ENCODE measurements at regions not wholly inside any gene's neighbourhood (a gene's known extent, or its start where the extent isn't known, plus 50 kb on each side); places are given as distances from the start of the nearest gene placed in this dataset.

GRCh38 chr11:10938650-10939387, 81.0 kb upstream of the ZBED5 start:
- Histone ChIP-seq H2AFZ (no peak overlapping the region), H3F3A (ENCODE audit: insufficient read depth) (peaks cover 6% of the 10 kb centered on the region), H3K9ac (no peak overlapping the region), H3K4me2 (ENCODE audit: unreplicated experiment) (no peak overlapping the region), H4K20me1 (ENCODE audit: insufficient read depth) (no peaks in the 10 kb centered on the region), H3K27ac (no peak overlapping the region), H3K79me2 (ENCODE audit: insufficient read depth) (no peaks in the 10 kb centered on the region), H3K27me3 (replicated peaks; ENCODE audit: insufficient read depth) (no peaks in the 10 kb centered on the region), H3K36me3 (ENCODE audit: low read depth) (no peaks in the 10 kb centered on the region), H3K4me3 (no peak overlapping the region), H3K4me1 (ENCODE audit: insufficient read depth) (peaks cover 23% of the 10 kb centered on the region), H3K9me2 (ENCODE audit: insufficient read depth) (no peaks in the 10 kb centered on the region), H3K9me3 (ENCODE audit: low read depth) (no peaks in the 10 kb centered on the region)
- TF ChIP-seq EZH2phosphoT487 (IDR thresholded peaks at IDR 0.05; ENCODE audit: insufficient read depth, low read depth) (no peak), EZH2 (IDR thresholded peaks at IDR 0.05; ENCODE audit: insufficient read depth, poor library complexity, severe bottlenecking) (no peak)
- DNase-seq: peak; percentile 27
- in situ Hi-C loops (cut with MboI): loop anchor here (10.0 kb wide), 1 partner anchor 846 kb away; no protein-coding TSS in a partner anchor
- 68 to 80% methylated on average over 5 of the region's 5 CpGs for WGBS, 2 experiments (ENCODE audit: low coverage in 1 of 2, low lambda C conversion rate in 2 of 2, missing lambda C conversion rate in 2 of 2)

- 95 to 100% methylated on average over 5 of the region's 5 CpGs for WGBS, 2 experiments (ENCODE audit: low coverage in 1 of 2, low lambda C conversion rate in 2 of 2, missing lambda C conversion rate in 2 of 2)
- in situ Hi-C loops (cut with MboI): loop anchor here (10.0 kb wide), 1 partner anchor 847 kb away; no protein-coding TSS in a partner anchor
Measured at GRCh38 chr11:10938231-10938630, 80.4 kb upstream of the ZBED5 start.

GRCh38 chr11:10937385-10937771, 79.5 kb upstream of the ZBED5 start:
- no peak for DNase-seq
- WGBS, 2 experiments (ENCODE audit: low coverage in 1 of 2, low lambda C conversion rate in 2 of 2, missing lambda C conversion rate in 2 of 2): 21 to 27% methylated on average over 1 of the region's 1 CpG
- H3K9ac ChIP-seq: no peak overlapping the region
- no peaks in the 10 kb centered on the region for H4K20me1 ChIP-seq (ENCODE audit: insufficient read depth)
- no peak overlapping the region for H3K4me3 ChIP-seq
- no peaks in the 10 kb centered on the region for H3K36me3 ChIP-seq (ENCODE audit: low read depth)
- no peaks in the 10 kb centered on the region for H3K9me3 ChIP-seq (ENCODE audit: low read depth)
- H3K4me1 ChIP-seq (ENCODE audit: insufficient read depth): peaks cover 15% of the 10 kb centered on the region
- no peak overlapping the region for H3K4me2 ChIP-seq (ENCODE audit: unreplicated experiment)
- no peaks in the 10 kb centered on the region for H3K9me2 ChIP-seq (ENCODE audit: insufficient read depth)
- no peak overlapping the region for H2AFZ ChIP-seq
- TF ChIP-seq EZH2 (IDR thresholded peaks at IDR 0.05; ENCODE audit: insufficient read depth, poor library complexity, severe bottlenecking): no peak
- no peak for TF ChIP-seq EZH2phosphoT487 (IDR thresholded peaks at IDR 0.05; ENCODE audit: insufficient read depth, low read depth)
- no peaks in the 10 kb centered on the region for H3K79me2 ChIP-seq (ENCODE audit: insufficient read depth)
- H3K27me3 ChIP-seq (replicated peaks; ENCODE audit: insufficient read depth): no peaks in the 10 kb centered on the region
- in situ Hi-C loops (cut with MboI): loop anchor here (10.0 kb wide), 1 partner anchor 847 kb away; no protein-coding TSS in a partner anchor
- 0 out of 2 replicates have a peak, but pooled peaks cover 4% of the 10 kb centered on the region for H3F3A ChIP-seq (ENCODE audit: insufficient read depth)
- H3K27ac ChIP-seq: no peak overlapping the region

More at GRCh38 chr11:10938231-10938630, 80.4 kb upstream of the ZBED5 start:
- TF ChIP-seq EZH2phosphoT487 (IDR thresholded peaks at IDR 0.05; ENCODE audit: insufficient read depth, low read depth): no peak
- TF ChIP-seq EZH2 (IDR thresholded peaks at IDR 0.05; ENCODE audit: insufficient read depth, poor library complexity, severe bottlenecking): no peak
- peaks cover 6% of the 10 kb centered on the region for H3F3A ChIP-seq (ENCODE audit: insufficient read depth)
- H3K36me3 ChIP-seq (ENCODE audit: low read depth): no peaks in the 10 kb centered on the region
- no peaks in the 10 kb centered on the region for H4K20me1 ChIP-seq (ENCODE audit: insufficient read depth)
- no peak overlapping the region for H2AFZ ChIP-seq
- DNase-seq: no peak
- H3K4me3 ChIP-seq: no peak overlapping the region
- peaks cover 23% of the 10 kb centered on the region for H3K4me1 ChIP-seq (ENCODE audit: insufficient read depth)
- no peaks in the 10 kb centered on the region for H3K79me2 ChIP-seq (ENCODE audit: insufficient read depth)
- H3K27ac ChIP-seq: no peak overlapping the region
- no peak overlapping the region for H3K4me2 ChIP-seq (ENCODE audit: unreplicated experiment)
- H3K27me3 ChIP-seq (replicated peaks; ENCODE audit: insufficient read depth): no peaks in the 10 kb centered on the region
- no peak overlapping the region for H3K9ac ChIP-seq
- H3K9me3 ChIP-seq (ENCODE audit: low read depth): no peaks in the 10 kb centered on the region
- no peaks in the 10 kb centered on the region for H3K9me2 ChIP-seq (ENCODE audit: insufficient read depth)

- in situ Hi-C loops (cut with MboI): loop anchor here (10.0 kb wide), 1 partner anchor 848 kb away; no protein-coding TSS in a partner anchor
- Histone ChIP-seq H4K20me1 (ENCODE audit: insufficient read depth) (no peaks in the 10 kb centered on the region), H3K9me2 (ENCODE audit: insufficient read depth) (no peaks in the 10 kb centered on the region), H3K27ac (no peak overlapping the region), H3K9ac (no peak overlapping the region), H3K4me3 (no peak overlapping the region), H3K9me3 (ENCODE audit: low read depth) (no peaks in the 10 kb centered on the region), H3K4me2 (ENCODE audit: unreplicated experiment) (no peak overlapping the region), H3F3A (ENCODE audit: insufficient read depth) (0 out of 2 replicates have a peak, but pooled peaks cover 4% of the 10 kb centered on the region), H2AFZ (no peak overlapping the region), H3K4me1 (ENCODE audit: insufficient read depth) (peaks cover 10% of the 10 kb centered on the region; the same call in 1 of the 2 replicates), H3K36me3 (ENCODE audit: low read depth) (no peaks in the 10 kb centered on the region), H3K27me3 (replicated peaks; ENCODE audit: insufficient read depth) (no peaks in the 10 kb centered on the region), H3K79me2 (ENCODE audit: insufficient read depth) (no peaks in the 10 kb centered on the region)
- DNase-seq: no peak
- TF ChIP-seq EZH2phosphoT487 (IDR thresholded peaks at IDR 0.05; ENCODE audit: insufficient read depth, low read depth): no peak
- no peak for TF ChIP-seq EZH2 (IDR thresholded peaks at IDR 0.05; ENCODE audit: insufficient read depth, poor library complexity, severe bottlenecking)
- WGBS, 2 experiments (ENCODE audit: low coverage in 1 of 2, low lambda C conversion rate in 2 of 2, missing lambda C conversion rate in 2 of 2): 92 to 96% methylated on average over 5 of the region's 5 CpGs
Measured at GRCh38 chr11:10936626-10937384, 79.0 kb upstream of the ZBED5 start.

Data from GM23248 (cell line).